ENCODE measurements at regions not wholly inside any gene's neighbourhood (a gene's known extent, or its start where the extent isn't known, plus 50 kb on each side); places are given as distances from the start of the nearest gene placed in this dataset.

GRCh38 chr3:187456250-187456649 is 88.1 kb downstream of the RTP4 start:
- CTCF ChIA-PET, result no interaction called here
- peaks cover 33% of the 10 kb centered on the region for H3K27me3 Mint-ChIP-seq
- POLR2A ChIA-PET, result no interaction called here
- intact Hi-C loops (cut with micrococcal nuclease), result no loop called here
- no peak overlapping the region for H3K4me3 Mint-ChIP-seq
- TF ChIP-seq, protein P1, sequence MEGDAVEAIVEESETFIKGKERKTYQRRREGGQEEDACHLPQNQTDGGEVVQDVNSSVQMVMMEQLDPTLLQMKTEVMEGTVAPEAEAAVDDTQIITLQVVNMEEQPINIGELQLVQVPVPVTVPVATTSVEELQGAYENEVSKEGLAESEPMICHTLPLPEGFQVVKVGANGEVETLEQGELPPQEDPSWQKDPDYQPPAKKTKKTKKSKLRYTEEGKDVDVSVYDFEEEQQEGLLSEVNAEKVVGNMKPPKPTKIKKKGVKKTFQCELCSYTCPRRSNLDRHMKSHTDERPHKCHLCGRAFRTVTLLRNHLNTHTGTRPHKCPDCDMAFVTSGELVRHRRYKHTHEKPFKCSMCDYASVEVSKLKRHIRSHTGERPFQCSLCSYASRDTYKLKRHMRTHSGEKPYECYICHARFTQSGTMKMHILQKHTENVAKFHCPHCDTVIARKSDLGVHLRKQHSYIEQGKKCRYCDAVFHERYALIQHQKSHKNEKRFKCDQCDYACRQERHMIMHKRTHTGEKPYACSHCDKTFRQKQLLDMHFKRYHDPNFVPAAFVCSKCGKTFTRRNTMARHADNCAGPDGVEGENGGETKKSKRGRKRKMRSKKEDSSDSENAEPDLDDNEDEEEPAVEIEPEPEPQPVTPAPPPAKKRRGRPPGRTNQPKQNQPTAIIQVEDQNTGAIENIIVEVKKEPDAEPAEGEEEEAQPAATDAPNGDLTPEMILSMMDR (IDR thresholded peaks at IDR 0.05), result no peak
- no peak overlapping the region for H3K27ac Mint-ChIP-seq
- DNase-seq (no peak), ATAC-seq (ENCODE audit: low read depth) (no peak)
- peaks cover 2% of the 10 kb centered on the region for H3K9me3 Mint-ChIP-seq
- H3K4me1 Mint-ChIP-seq, result no peaks in the 10 kb centered on the region
- no peaks in the 10 kb centered on the region for H3K36me3 Mint-ChIP-seq (ENCODE audit: low read depth)

DNA sequence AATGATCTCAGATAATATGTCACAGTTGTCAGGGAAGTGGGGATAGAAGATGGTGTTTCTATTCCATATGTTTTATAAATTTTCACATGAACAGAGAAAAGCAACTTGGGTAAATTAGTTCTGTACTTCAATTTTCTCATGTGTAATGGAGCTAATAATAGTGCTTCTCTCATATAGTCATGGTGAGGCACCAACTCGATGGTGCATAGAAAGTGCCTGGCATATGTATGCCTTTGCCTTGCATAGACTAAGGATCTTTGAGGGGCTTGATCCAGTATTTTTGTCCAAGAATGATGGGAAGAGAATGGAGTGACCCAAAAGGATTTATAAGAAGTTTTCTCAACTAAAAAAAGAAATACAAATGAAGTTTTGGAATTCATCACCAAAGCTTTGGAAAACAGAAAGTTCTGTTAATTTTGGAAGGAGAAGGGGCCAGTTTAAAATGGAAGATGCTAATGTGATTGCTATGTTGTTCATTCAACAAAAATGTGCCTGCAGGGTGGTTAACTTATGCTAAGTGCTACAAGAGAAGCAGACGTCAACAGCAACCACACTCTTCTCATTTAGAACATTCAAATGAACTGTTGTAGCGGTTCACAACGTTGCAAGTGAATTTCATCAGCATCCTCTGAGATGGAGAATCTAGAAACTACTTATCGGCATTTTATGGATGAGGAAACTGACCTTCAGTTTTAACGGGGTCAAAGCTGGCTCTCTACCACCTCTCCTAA is 86.1 kb downstream of the RTP4 start:
- Mint-ChIP-seq H3K4me3 (no peak overlapping the region), H3K9me3 (peaks cover 2% of the 10 kb centered on the region), H3K36me3 (ENCODE audit: low read depth) (no peaks in the 10 kb centered on the region), H3K27me3 (peaks cover 31% of the 10 kb centered on the region), H3K27ac (no peak overlapping the region), H3K4me1 (no peaks in the 10 kb centered on the region)
- no peak for ATAC-seq (ENCODE audit: low read depth)
- no peak for DNase-seq
- intact Hi-C loops (cut with micrococcal nuclease), result no loop called here
- CTCF ChIA-PET, result no interaction called here
- TF ChIP-seq, protein P1 (IDR thresholded peaks at IDR 0.05), result no peak
- POLR2A ChIA-PET, result no interaction called here

DNA sequence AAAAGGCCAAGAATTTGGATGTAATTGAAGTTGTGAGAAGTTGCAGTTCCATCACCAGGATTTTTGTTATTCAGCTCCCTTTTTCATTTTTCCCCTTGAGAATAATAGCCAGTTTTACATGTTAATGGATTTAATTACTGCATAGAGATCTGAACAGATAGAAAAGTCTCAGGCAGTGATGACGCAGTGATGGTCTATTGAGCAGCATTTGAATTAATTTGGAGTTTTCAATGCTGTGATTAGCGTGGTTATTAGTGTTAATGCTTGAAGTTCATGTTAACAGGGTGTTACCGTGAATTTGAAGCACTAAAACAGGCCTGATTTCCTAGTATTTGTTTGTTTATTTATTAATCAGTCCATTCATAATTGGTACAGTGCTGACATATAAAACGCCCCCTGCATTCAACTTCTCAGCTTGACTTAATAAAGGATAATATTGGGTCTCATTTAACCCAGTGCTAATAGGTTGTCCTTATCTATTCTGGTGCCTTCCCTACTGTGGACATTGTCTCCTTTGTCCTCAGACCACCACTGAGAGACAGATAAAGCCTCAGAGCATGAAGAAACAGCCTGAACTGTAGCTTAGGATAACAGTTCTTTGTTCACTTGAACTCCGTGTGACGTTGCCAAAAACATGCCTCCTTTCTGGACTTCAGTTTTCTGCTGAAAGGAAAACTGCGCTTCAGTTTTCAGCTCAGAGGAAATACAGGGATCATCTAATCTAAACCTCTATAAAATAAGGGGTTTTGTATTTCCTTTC is 82.4 kb downstream of the RTP4 start:
- TF ChIP-seq, protein P1 (IDR thresholded peaks at IDR 0.05), result no peak
- intact Hi-C loops (cut with micrococcal nuclease), result no loop called here
- no peaks in the 10 kb centered on the region for H3K36me3 Mint-ChIP-seq (ENCODE audit: low read depth)
- ChIA-PET CTCF (no interaction called here), POLR2A (no interaction called here)
- DNase-seq (no peak), ATAC-seq (ENCODE audit: low read depth) (no peak)
- peaks cover 2% of the 10 kb centered on the region for H3K9me3 Mint-ChIP-seq
- no peak overlapping the region for H3K27ac Mint-ChIP-seq
- peaks cover 21% of the 10 kb centered on the region for H3K27me3 Mint-ChIP-seq
- H3K4me1 Mint-ChIP-seq, result no peaks in the 10 kb centered on the region
- H3K4me3 Mint-ChIP-seq, result no peak overlapping the region

GRCh38 chr3:187448674-187449073 is 80.5 kb downstream of the RTP4 start:
- ATAC-seq (ENCODE audit: low read depth) (no peak), DNase-seq (no peak)
- ChIA-PET CTCF (no interaction called here), POLR2A (no interaction called here)
- H3K4me1 Mint-ChIP-seq, result no peaks in the 10 kb centered on the region
- no peaks in the 10 kb centered on the region for H3K36me3 Mint-ChIP-seq (ENCODE audit: low read depth)
- peaks cover 2% of the 10 kb centered on the region for H3K9me3 Mint-ChIP-seq
- intact Hi-C loops (cut with micrococcal nuclease), result no loop called here
- no peak overlapping the region for H3K27ac Mint-ChIP-seq
- H3K27me3 Mint-ChIP-seq, result peaks cover 15% of the 10 kb centered on the region
- no peak overlapping the region for H3K4me3 Mint-ChIP-seq
- TF ChIP-seq, protein P1 (IDR thresholded peaks at IDR 0.05), result no peak

GRCh38 chr3:187447737-187448136 is 79.6 kb downstream of the RTP4 start:
- Mint-ChIP-seq H3K36me3 (ENCODE audit: low read depth) (no peaks in the 10 kb centered on the region), H3K27me3 (peaks cover 14% of the 10 kb centered on the region), H3K9me3 (peaks cover 2% of the 10 kb centered on the region), H3K4me3 (no peak overlapping the region), H3K4me1 (no peaks in the 10 kb centered on the region), H3K27ac (no peak overlapping the region)
- no peak for ATAC-seq (ENCODE audit: low read depth)
- CTCF ChIA-PET, result no interaction called here
- intact Hi-C loops (cut with micrococcal nuclease), result no loop called here
- TF ChIP-seq, protein P1 (IDR thresholded peaks at IDR 0.05), result no peak
- no peak for DNase-seq
- POLR2A ChIA-PET, result no interaction called here

All from activated B cell treated with CpG ODN at 0.5 μM for 24 hours (primary cell).